Umbilical cord (tissue), 1 donor: ENCODE measurements at regions not wholly inside any gene's neighbourhood (a gene's known extent, or its start where the extent isn't known, plus 50 kb on each side); places are given as distances from the start of the nearest gene placed in this dataset.
"Not testable (repeated sequence)": the region's sequence is repeated elsewhere in the genome, so short reads cannot be mapped to it uniquely, and the experiment has no call there.

ENCODE experiments used
- DNase-seq: peaks from one replicate; pipeline ENCODE4 v3.0.0-alpha.2; 2015; ENCODE audit warnings: low spot score

DNA sequence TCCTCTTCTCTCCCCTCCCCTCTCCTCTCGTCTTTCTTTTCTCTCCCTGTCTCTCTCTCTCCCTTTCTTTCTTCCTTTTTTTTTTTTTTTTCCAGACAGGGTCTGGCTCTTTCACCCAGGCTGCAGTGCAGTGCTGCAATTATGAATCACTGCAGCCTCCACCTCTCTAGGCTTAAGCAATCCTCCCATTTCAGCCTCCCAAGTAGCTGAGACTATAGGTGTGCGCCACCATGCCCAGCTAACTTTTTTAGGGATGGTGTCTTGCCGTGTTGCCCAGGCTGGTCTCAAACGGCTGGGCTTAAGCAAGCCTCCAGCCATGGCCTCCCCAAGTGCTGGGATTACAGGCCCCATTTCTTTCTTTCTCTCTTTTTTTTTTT, 59.9 kb upstream of the NCOA3 start:
- DNase-seq = no peak

- DNase-seq = not testable (repeated sequence)
Measured at GRCh38 chr20:47443060-47443459, 58.6 kb upstream of the NCOA3 start.

DNA sequence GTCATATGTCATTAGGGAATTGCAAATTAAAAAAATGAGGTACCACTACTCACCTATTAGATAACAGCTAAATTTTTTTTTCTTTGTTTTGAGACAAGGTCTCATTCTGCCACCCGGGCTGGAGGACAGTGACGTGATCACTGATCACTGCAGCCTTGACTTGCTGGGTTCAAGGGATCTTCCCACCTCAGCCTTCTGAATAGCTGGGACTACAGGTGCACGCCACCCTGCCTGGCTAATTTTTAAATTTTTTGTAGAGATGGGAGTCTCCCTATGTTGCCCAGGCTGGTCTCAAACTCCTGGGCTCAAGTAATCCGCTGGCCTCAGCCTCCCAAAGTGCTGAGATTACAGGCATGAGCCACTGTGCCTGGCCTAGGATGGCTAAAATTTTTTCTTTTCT, 57.1 kb upstream of the NCOA3 start:
- DNase-seq = no peak

DNA sequence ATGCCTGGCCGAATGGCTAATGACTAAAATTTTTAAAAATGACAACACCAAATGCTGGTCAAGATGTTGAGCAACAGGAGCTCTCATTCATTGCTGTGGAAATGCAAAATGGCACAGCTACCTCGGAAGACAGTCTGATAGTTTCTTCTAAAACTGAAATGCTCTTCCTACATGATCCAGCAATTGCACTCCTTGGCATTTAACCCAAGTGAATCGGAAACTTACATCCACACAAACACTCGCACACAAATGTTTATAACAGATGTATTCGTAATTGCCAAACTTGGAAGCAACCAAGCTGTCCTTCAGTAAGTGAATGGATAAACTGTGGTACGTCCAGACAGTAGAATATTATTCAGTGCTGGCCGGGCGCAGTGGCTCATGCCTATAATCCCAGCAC, 56.4 kb upstream of the NCOA3 start:
- DNase-seq = no peak

DNA sequence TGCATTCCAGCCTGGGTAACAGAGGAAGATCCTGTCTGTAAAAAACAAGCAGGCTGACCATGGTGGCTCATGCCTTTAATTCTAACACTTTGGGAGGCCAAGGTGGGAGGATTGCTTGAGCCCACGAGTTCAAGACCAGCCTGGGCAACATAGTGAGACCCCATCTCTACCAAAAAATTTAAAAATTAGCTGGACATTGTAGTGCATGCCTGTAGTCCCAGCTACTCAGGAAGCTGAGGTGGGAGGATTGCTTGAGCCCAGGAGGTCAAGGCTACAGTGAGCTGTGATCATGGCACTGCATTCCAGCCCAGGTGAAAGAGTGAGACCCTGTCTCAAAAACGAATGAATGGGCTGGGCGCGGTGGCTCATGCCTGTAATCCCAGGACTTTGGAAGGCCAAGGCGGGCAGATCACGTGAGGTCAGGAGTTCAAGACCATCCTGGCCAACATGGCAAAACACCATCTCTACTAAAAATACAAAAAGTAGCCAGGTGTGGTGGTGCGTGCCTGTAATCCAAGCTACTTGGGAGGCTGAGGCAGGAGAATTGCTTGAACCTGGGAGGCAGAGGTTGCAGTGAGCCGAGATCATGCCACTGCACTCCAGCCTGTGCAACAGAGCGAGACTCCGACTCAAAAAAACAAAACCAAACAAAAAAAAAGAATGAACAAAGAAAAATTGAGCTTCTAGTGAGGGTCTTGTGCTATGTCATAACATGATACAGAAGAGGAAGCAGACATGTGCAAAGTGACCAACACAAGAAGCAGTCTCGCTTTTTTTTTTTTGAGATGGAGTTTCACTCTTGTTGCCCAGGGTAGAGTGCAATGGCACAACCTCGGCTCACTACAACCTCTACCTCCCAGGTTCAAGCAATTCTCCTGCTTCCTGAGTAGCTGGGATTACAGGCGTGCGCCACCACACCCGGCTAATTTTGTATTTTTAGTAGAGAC, 54.1 kb upstream of the NCOA3 start:
- not testable (repeated sequence) for DNase-seq

GRCh38 chr20:47448429-47448828, 53.3 kb upstream of the NCOA3 start:
- DNase-seq = no peak

DNA sequence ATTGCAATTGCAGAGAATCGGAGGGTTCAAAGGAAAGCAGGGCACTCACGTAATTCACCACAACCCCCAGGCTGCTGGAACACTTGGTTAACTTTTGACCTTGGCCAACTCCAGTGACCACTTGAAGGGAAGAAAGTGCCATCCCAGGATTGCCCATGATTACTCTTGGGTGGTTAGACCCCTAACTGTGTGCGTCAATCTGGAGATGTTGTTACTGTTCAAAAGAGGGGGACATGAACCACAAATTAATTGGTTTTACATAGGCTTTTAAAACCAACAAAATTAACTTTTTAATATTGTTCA, 50.1 kb upstream of the NCOA3 start:
- no peak for DNase-seq
